ENCODE measurements at regions not wholly inside any gene's neighbourhood (a gene's known extent, or its start where the extent isn't known, plus 50 kb on each side); places are given as distances from the start of the nearest gene placed in this dataset.

GRCh38 chr14:96143906-96144305, 60.7 kb upstream of the BDKRB2 start:
- Histone ChIP-seq H3K9ac (no peak overlapping the region), H3K27me3 (no peaks in the 10 kb centered on the region), H3K27ac (no peak overlapping the region), H3K4me1 (0 out of 2 replicates have a peak, but pooled peaks cover 1% of the 10 kb centered on the region), H3K9me3 (peaks cover 21% of the 10 kb centered on the region), H3K4me2 (no peak overlapping the region), H4K20me1 (no peaks in the 10 kb centered on the region), H3K36me3 (no peaks in the 10 kb centered on the region), H3K4me3 (no peak overlapping the region)
- no peak for TF ChIP-seq Cebpa-rat (IDR thresholded peaks at IDR 0.05)

GRCh38 chr14:96145116-96145864, 59.3 kb upstream of the BDKRB2 start:
- Histone ChIP-seq H3K9ac (no peak overlapping the region), H3K4me1 (peaks cover 10% of the 10 kb centered on the region), H3K27me3 (no peaks in the 10 kb centered on the region), H3K36me3 (no peaks in the 10 kb centered on the region), H3K4me2 (no peak overlapping the region), H4K20me1 (no peaks in the 10 kb centered on the region), H3K27ac (no peak overlapping the region), H3K9me3 (peaks cover 26% of the 10 kb centered on the region), H3K4me3 (no peak overlapping the region)
- no peak for TF ChIP-seq Cebpa-rat (IDR thresholded peaks at IDR 0.05)

- Histone ChIP-seq H3K27ac (no peak overlapping the region), H3K4me2 (no peak overlapping the region), H3K36me3 (no peaks in the 10 kb centered on the region), H4K20me1 (no peaks in the 10 kb centered on the region), H3K4me1 (peaks cover 10% of the 10 kb centered on the region), H3K9me3 (peaks cover 26% of the 10 kb centered on the region), H3K9ac (no peak overlapping the region), H3K27me3 (no peaks in the 10 kb centered on the region), H3K4me3 (no peak overlapping the region)
- no peak for TF ChIP-seq Cebpa-rat (IDR thresholded peaks at IDR 0.05)
Observed at GRCh38 chr14:96146131-96146771, 58.4 kb upstream of the BDKRB2 start.

GRCh38 chr14:96148631-96149030, 56.0 kb upstream of the BDKRB2 start:
- Histone ChIP-seq H3K27ac (no peak overlapping the region), H3K9me3 (peaks cover 19% of the 10 kb centered on the region), H4K20me1 (no peaks in the 10 kb centered on the region), H3K4me1 (peaks cover 10% of the 10 kb centered on the region), H3K36me3 (no peaks in the 10 kb centered on the region), H3K4me3 (no peak overlapping the region), H3K27me3 (no peaks in the 10 kb centered on the region), H3K9ac (no peak overlapping the region), H3K4me2 (no peak overlapping the region)
- no peak for TF ChIP-seq Cebpa-rat (IDR thresholded peaks at IDR 0.05)

- Histone ChIP-seq H4K20me1 (no peaks in the 10 kb centered on the region), H3K36me3 (no peaks in the 10 kb centered on the region), H3K27me3 (no peaks in the 10 kb centered on the region), H3K9me3 (peaks cover 18% of the 10 kb centered on the region), H3K4me2 (peak overlapping the region; percentile 31; the same call in 1 of the 2 replicates), H3K27ac (no peak overlapping the region; the same call in 1 of the 2 replicates), H3K4me3 (no peak overlapping the region), H3K9ac (no peak overlapping the region), H3K4me1 (peaks cover 10% of the 10 kb centered on the region)
- no peak for TF ChIP-seq Cebpa-rat (IDR thresholded peaks at IDR 0.05)
Observed at GRCh38 chr14:96149131-96149530, 55.5 kb upstream of the BDKRB2 start.

GRCh38 chr14:96150214-96150613, 54.4 kb upstream of the BDKRB2 start:
- Histone ChIP-seq H4K20me1 (no peaks in the 10 kb centered on the region), H3K27ac (no peak overlapping the region), H3K9ac (no peak overlapping the region), H3K9me3 (peaks cover 18% of the 10 kb centered on the region), H3K27me3 (no peaks in the 10 kb centered on the region), H3K4me3 (no peak overlapping the region), H3K36me3 (no peaks in the 10 kb centered on the region), H3K4me2 (no peak overlapping the region), H3K4me1 (peaks cover 10% of the 10 kb centered on the region)
- TF ChIP-seq Cebpa-rat (IDR thresholded peaks at IDR 0.05), result no peak

GRCh38 chr14:96151242-96151641, 53.4 kb upstream of the BDKRB2 start:
- Histone ChIP-seq H3K4me3 (no peak overlapping the region), H3K27ac (no peak overlapping the region), H4K20me1 (no peaks in the 10 kb centered on the region), H3K4me2 (no peak overlapping the region), H3K36me3 (no peaks in the 10 kb centered on the region), H3K27me3 (no peaks in the 10 kb centered on the region), H3K9ac (no peak overlapping the region), H3K4me1 (peaks cover 10% of the 10 kb centered on the region), H3K9me3 (peaks cover 18% of the 10 kb centered on the region)
- TF ChIP-seq Cebpa-rat (IDR thresholded peaks at IDR 0.05), result no peak

GRCh38 chr14:96153003-96153402, 51.6 kb upstream of the BDKRB2 start:
- no peak overlapping the region for H3K4me3 ChIP-seq
- no peak overlapping the region for H3K27ac ChIP-seq
- no peaks in the 10 kb centered on the region for H3K27me3 ChIP-seq
- peaks cover 13% of the 10 kb centered on the region for H3K9me3 ChIP-seq
- no peak overlapping the region for H3K9ac ChIP-seq
- H3K4me1 ChIP-seq, result peaks cover 10% of the 10 kb centered on the region
- H3K36me3 ChIP-seq, result no peaks in the 10 kb centered on the region
- H3K4me2 ChIP-seq, result no peak overlapping the region
- no peaks in the 10 kb centered on the region for H4K20me1 ChIP-seq
- no peak for TF ChIP-seq Cebpa-rat (IDR thresholded peaks at IDR 0.05)

Data from BLaER1 (cell line).